GM18517 (cell line): ENCODE measurements at regions not wholly inside any gene's neighbourhood (a gene's known extent, or its start where the extent isn't known, plus 50 kb on each side); places are given as distances from the start of the nearest gene placed in this dataset.

ENCODE experiments used
- ATAC-seq: cut with Tn5 transposase; IDR thresholded peaks from one replicate; pipeline ENCODE4 v1.9.1; 2021; ENCODE audit warnings: mild to moderate bottlenecking, moderate library complexity; ENCODE audit not compliant: unreplicated experiment

DNA sequence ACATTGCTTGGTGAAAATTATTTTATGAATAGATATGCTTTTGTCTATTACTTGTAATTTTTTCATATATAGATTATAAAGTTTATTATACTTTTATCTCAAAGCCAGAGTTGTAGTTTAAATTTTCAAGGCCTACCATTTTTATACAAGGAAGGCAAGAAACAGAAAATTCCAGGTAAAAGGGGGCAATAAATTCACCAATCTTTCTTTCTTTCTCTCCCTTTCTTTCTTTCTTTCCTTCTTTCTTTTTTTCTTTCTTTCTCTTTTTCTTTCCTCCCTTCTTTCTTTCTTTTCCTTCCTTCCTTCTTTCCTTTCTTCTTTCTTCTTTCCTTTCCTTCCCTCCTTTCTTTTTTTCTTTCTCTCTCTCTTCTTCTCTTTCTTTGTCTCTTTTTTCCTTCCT, 529.4 kb downstream of the PCDH17 start:
- no peak for ATAC-seq

DNA sequence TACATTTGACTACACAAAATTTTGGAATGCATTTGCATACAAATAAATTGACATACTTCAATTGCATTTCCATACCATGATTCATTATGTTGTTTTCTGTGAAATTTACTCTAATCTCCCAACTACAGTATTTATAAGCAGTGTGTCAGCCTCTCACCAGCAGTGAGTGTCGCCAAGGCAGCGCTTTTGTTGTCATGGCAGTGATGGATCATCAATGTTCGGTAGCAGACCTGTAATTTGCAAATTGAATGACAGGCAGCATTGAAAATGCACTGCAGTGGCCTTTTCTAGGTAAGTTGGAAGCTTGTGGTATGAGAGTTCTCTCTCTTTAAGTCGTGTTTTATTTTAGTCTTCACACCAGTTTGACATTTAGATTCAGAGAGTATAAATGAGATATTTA, 534.1 kb downstream of the PCDH17 start:
- ATAC-seq, result no peak

DNA sequence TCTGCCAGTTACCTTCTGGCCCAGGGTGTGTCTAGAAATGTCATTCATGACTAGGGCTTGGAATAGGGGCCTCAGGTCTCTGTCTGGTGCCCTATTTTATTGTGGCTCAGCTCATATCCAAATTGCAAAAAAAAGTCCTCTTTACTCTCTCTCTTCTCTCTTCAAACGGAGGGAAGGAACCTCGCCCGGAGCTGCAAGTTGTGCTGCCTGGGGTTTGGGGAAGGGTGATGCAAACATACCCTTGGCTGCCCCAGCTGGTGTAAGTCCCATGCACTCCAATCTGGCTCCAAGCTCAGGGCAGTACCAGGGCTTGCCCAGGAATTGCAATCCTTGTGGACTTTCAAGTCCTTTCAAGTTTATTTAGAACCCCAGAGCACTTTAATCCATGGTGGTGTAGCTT, 549.6 kb downstream of the PCDH17 start:
- ATAC-seq, result no peak

DNA sequence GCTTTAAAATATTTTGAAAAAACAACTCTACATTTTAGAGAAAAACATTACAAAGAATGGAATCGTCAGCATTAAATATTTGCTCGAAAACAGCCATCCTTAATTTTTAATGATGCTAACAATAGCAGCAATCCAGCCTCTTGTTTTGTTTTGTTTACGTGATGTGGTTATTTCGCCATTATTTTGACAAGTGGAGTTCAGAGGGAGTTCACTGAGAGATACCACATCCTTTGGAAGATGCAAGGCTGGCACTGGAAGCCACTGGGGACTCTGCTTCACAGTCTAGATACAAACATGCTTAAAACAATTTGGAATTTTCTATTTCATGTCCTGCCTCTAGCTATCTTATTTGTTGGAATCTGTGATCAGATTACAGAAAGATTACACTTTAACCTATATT, 556.3 kb downstream of the PCDH17 start:
- ATAC-seq, result no peak

DNA sequence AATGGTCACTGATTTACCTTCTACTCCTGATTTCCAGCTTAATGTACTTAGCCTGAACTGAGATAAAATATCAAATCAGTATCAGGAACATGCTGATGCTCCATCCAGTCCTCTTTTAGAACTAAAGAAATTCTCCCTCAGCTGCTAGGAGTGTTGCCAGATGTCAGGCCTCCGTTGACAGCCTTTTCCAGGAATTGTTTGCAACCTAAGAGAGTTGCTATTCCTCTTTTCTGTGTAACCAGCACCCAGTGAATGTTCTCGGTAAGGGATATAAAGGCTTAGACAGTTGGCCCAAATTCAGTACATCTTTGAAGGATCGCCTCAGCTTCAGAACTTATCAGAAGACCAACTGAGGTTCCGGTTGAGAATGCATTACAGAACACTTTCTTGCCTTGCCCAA, 559.0 kb downstream of the PCDH17 start:
- no peak for ATAC-seq

DNA sequence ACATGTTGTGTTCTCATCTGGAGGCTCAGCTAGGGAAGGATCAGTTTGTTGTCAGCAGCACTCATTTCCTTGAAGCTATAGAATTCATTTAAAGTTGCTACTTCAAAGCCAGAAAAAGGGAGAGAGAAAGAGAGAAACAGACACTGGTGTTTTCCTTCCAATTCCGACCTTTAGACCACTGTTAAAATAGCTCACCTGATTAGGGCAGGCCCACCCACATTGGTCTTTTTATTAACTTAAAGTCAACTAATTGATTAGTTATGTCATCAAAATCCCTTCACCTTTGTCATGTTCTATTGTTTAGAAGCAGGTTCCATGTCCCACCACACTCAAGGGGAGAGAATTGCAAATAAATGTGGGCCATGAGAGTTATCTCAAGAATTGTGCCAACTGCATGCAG, 560.2 kb downstream of the PCDH17 start:
- no peak for ATAC-seq

DNA sequence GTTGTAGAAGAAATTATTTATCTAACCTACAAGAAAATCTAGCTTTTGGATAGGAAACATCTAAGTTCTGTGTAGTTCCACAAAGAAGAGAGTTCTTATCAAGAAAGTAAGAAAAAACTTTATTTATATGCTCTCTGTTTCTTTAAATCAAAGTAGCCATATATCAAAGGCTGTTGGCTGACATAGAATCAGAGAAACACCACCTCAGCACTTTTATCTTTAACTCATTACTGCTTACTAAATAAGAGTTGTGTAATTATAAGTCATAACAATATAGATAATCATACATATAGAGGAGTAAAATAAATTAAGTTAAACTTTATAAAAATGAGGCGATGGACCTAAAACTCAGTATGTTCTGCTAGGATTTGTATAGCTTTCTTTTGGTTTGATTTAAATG, 570.6 kb downstream of the PCDH17 start:
- no peak for ATAC-seq

DNA sequence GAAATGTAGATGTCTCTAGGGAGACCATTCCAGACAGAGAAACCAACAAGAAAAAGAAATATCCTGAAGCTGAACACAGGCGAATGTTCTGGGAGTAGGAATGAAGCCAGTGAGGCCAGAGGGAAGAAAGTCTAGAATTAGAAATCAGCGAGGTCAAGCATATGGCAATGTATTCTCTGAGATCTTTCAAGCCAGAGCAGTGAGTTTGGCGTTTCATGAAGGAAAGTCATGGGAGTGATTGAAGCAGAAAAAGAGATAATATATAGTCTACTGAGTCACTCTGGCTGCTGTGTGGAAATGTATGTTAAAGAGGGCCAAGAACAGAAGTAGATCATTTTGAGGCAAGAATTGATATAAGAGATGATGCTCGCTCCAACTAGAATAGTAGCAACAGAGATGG, 576.0 kb downstream of the PCDH17 start:
- no peak for ATAC-seq

DNA sequence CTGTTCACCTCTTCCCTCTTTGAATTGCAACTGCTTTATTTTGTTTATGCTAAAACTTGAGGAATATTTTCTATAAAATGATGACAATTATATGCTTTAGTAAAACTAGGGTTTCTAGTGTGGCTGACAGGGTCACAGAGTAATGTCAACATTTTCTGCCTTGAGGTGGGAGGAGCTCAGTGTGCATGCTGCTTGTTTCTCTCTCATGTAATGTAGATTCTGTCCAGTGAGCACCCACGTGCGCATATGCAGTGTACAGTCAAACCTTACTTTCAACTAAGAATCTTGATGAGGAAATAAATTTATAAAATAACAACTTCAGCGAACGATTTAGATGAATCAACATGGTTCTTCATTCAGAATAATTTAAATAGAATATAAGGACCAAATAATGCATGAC, 603.9 kb downstream of the PCDH17 start:
- ATAC-seq, result no peak

DNA sequence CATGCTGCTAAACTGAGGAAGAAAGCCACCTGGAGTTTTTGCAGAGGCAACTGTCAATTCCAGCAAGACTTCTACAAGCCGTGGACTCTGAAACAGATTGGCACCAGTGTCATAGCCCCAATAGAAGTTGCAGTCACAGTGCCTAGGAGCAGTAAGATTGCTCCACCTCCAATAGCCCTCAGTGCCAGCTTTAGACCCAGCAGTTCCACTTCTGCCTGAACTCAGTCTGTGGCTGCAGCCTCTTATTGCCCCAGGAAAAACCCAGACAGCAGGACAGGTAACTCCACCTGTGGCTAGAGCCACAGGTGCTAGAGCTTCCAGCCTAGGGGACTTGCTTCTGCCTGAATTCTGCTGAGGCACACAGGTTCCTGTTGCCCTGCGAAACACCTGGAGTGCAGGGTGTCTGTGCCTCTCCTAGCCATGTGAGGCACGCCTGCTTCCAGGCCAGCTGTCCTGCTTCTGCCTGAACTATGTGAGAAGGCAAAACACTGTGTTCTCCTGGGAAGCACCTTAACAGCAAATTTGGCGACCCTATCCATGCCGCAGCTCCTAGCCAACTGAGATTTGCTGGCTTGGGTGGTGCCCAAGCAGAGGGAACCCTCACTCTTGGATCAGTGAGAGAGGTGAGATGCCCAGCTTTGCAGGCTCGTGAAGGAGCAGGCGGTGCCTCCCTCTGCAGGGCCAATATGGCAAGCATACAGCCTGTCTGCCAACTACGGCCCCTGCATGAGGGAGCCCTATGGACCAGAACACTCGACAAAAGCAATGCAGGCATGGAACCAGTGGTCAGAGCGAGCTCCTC, 607.6 kb downstream of the PCDH17 start:
- no peak for ATAC-seq

DNA sequence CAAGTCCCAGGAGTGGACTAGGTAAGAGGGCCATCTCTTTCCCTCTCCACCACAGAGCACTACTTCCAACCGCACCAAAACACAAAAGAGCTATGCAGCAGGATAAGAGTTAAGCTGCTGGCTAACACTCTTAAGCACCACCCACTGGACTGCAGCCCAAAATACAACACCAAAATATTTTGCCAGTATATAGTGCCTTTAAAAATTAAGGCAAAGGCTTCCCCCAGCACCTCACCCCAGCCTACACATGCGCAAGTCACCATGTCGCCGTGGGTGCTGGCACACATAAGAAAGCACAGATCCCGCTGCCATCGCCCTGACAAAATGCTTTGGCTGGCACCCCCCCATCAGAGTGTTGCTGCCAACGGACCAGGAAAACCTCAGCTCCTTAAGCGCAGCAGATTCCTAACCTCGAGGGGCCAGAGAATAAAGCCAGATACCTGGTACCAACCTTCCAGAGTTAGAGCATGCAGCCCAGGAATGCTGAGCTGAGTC, 608.3 kb downstream of the PCDH17 start:
- no peak for ATAC-seq

DNA sequence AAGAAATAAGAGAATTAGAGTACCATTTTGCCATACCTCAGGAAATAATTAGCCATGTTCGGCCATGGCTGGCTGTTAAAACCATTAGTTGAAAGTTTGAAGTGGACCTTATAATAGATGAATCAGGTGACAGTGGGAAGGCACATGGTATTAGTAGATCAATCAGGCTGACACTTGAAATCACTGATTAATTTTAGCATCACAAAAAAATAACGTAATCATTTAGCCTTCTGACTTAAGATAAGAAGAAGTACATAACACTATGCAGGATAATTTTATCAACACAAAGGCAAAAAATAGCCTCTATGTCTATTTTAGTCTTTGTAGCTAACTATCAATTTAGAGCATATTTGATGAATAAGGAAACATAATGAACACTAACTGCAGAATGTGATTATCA, 615.5 kb downstream of the PCDH17 start:
- no peak for ATAC-seq

DNA sequence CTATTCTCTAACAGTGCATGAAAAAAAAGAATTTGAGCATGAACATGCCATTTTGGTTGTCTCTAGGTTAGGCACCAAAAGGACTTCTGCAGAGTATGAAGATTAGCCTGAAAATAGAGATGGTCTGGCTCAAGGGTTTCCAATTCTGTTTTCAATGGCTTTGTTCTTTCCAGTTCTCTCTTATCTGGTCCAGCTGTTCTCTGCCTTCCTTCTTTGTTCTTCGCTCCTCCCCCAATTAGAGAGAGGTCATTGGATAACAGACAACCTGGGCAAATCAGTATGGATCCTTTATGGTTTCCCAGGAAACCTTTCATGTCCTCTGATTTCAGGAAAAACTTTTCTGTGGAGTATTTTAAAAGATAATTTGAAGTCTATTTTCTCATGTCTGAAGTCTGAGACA, 623.4 kb downstream of the PCDH17 start:
- ATAC-seq, result no peak

DNA sequence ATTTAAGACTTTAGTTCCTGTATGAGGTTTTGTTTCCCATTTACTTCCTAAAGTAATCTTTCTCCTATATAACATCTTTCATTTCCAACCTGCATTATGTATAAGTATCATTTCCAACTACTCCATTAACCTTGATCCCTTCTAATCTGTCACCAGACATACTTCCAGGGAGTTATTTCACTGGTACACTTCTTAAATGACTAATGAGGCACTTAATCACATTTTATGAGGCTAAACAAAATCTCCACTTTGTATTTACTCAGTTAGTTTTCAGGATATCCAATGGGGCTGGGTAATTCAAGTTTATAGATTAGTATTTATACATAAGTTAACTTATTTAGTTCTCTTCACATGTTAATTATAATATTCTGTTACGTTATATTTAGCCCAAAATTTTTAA, 634.7 kb downstream of the PCDH17 start:
- no peak for ATAC-seq

DNA sequence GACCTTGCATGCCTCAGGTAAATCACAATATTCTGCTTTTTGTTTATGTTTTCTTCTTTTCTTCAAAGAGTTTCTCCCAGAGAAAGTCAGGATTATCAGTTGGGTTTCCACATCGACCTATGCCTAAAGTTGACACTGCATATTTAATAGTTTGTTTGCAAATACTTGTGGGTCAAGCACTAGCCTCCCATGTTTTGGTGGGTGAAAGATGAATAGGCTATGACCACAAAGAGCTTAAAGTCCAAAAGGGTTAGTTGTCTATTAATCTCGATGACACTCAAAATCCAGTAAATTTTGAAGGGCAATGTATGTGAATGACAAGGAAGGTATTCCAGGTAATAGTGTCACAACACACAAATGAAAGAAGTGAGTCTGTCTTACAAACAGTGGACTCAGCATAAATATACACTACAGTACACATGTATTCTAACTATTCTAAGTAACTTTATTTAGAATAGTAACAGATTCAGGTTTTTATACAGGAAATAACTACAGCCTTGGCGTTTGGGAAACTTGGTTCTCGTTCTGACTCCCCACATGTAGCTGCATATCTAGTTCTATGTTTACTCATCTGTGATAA, 667.1 kb downstream of the PCDH17 start:
- no peak for ATAC-seq

DNA sequence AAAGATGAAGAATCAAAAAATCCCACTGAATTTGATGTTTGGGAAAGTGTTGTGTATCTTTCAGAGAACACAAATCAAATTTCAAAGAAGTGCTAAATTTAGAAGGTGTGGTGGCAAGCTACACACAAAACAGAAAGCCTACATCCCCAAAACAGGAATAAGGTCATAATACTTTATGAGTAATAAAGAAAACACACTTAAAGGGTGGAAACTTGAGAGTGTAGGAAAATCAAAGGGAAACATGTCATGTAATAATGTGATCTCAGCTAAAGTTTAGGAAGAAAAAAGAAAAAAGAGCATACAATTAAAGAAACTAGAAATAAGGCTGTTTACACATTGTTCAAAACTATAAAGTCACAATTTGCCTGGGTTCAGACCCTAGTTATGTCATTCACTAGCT, 668.7 kb downstream of the PCDH17 start:
- ATAC-seq, result no peak

DNA sequence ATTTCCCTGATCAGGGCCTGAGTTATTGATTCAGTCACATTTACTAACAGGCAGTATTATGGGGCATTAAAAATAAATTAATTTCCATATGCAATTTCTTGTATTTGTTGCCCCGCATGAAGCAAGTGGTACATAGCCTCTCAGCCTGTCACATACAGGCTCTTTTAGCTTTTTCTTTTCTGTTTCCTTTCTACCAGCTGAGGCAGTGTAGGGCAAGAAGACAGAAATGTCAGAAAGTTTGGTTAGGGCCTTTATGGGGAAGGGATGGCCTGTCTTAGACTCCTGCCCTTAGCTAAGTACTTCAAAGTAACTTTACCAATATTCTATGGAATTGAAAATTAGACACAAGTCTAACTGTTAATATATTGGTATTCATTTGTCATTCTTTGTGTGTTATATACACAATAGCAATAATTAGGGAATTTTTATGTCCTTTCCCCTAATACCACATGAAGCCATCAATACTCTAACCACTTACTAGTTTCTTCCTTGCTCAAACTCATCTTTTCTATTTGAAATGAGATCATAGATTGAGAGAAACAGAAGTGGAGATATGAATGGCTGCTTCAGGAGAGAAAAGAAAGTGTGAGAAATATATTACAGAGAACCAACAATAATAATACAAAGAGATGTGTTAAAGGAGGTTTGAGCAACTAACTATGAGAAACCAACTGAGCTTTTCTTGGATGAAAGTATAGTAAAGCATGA, 669.6 kb downstream of the PCDH17 start:
- no peak for ATAC-seq

DNA sequence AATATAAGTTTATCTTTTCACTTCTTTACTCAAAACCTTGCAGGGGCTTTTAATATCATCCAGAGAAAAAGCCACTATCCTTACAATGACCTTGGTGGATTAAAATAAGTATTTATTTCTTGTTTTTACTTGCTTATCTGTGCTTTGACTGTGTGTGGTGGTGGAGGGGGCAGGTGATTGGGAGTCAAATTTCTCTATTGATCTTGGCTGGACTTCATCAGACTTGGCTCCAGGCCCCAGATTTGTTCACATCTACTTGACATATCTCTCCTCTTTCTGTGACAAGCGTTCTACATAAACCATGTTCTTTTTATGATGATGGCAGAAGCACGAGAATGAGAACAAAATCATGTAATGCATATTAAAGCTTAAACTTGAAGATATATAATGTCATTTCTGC, 670.8 kb downstream of the PCDH17 start:
- no peak for ATAC-seq

DNA sequence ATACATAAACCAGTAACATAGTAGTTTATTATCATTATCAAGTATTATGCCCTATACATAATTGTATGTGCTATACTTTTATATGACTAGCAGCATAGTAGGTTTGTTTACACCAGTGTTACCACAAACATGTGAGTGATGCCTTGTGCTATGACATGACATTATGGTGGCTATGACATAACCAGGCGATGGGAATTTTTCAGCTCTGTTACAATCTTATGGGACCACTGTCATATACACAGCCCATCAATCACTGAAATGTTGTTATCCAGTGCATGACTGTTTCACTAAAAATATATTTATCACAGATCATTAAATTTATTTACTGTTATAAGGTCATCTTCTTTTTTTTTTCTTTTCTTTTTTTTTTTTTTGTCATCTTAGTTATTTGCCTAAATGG, 674.5 kb downstream of the PCDH17 start:
- ATAC-seq, result no peak

DNA sequence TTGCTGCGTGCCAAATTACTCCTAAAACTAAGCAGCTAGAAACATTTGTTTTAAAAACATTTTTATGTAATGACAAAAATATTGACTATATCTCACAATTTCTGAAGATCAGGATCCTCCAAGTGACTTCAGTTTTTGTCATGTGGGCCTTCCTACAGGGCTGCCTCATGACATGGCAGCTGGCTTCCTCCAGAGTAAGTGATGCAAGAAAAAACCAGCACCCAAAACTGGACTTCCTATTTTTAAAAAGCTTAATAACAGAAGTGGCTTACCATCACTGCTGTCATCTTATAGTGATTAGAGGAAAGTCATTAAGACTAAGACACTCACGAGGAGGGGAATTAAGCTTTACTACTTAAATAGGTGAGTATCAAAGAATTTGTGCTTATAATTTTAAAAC, 681.7 kb downstream of the PCDH17 start:
- ATAC-seq, result no peak

DNA sequence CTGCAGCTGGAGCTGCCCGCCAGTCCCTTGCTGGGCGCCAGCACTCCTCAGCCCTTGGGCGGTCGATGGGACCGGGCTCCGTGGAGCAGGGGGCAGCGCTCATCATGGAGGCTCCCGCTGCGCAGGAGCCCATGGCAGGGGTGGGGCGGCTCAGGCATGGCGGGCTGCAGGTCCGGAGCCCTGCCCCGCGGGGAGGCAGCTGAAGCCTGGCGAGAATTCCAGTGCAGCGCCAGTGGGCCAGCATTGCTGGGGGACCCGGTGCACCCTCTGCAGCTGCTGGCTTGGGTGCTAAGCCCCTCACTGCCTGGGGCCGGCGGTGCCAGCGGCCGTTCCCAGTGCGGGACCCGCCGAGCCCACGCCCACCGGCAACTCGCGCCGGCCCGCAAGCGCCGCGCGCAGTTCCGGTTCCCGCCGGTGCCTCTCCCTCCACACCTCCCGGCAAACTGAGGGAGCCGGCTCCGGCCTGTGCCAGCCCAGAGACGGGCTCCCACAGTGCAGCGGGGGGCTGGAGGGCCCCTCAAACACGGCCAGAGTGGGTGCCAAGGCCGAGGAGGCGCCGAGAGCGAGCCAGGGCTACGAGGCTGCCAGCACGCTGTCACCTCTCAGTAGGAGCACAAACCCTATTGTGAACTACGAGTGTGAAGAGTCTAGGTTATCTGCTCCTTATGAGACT, 687.1 kb downstream of the PCDH17 start:
- ATAC-seq, result no peak

DNA sequence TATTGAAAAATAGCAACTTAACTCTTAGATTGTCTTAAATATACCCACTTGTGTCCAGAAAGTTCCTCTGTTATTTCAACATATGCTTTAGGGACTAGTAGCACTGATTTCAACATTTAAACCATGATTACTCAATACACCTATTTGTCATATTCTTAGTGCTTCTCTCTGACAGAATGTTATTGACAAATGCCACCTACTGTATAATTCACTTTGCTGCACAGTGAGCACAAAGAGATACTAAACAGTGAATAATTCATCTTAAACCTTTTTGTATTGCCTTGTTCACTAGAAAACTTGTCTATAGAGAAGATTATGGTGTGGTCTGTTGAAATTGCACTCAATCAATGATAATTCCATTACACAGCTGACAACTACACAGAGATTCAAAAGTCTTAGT, 692.6 kb downstream of the PCDH17 start:
- ATAC-seq, result no peak
